ENCODE measurements at regions not wholly inside any gene's neighbourhood (a gene's known extent, or its start where the extent isn't known, plus 50 kb on each side); places are given as distances from the start of the nearest gene placed in this dataset.

DNA sequence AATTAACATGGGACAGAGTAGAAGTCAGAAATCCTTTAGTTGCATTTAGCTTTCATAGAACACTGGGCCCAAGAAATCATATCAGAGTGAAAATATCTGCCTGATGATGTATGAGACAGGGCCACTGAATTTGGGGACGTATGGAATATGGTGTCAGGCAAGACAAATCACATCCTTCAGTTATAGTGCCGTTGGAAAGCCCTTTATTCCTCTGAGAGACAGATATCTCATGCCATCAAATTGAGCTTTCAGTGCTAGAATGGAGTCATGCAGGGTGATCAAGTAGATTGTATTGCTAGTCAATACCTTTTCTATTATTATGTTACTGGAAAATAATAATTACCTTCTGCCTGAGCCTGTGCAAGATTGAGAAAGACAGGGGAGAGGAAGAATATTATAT, 398.2 kb upstream of the RARB start:
- TF ChIP-seq POLR2A (IDR thresholded peaks at IDR 0.05; ENCODE audit: low read depth) (no peak), CTCF (IDR thresholded peaks at IDR 0.05) (no peak), POLR2AphosphoS5 (IDR thresholded peaks at IDR 0.05) (no peak), EP300 (IDR thresholded peaks at IDR 0.05) (no peak)

All from esophagus muscularis mucosa (tissue), 4 donors.